ENCODE measurements at regions not wholly inside any gene's neighbourhood (a gene's known extent, or its start where the extent isn't known, plus 50 kb on each side); places are given as distances from the start of the nearest gene placed in this dataset.

GRCh38 chr11:10914050-10914449 lies 56.2 kb upstream of the ZBED5 start:
- no TSS peak for BruUV-seq (replicated peaks)
- Histone ChIP-seq H3K27ac (ENCODE audit: low read depth, low read length) (no peak overlapping the region), H2AFZ (ENCODE audit: low read depth, low read length, poor library complexity, severe bottlenecking) (no peak overlapping the region), H3K4me3 (replicated peaks in 1 of 2; ENCODE audit: low read depth in 1 of 2, low read length in 2 of 2) (no peak overlapping the region), H3K4me2 (ENCODE audit: low read length) (no peak overlapping the region), H3K4me1 (ENCODE audit: control insufficient read depth in 1 of 2, insufficient read depth in 2 of 2, low read length in 2 of 2) (peaks cover 0 to 7% of the 10 kb centered on the region in 2 experiments; a peak in 2 of 4 replicates), H3K79me2 (ENCODE audit: insufficient read depth, low read length) (no peaks in the 10 kb centered on the region), H3K27me3 (ENCODE audit: insufficient read depth, low read length) (no peaks in the 10 kb centered on the region), H3K36me3 (ENCODE audit: control insufficient read depth in 1 of 2, insufficient read depth in 2 of 2, low read length in 2 of 2) (no peaks in the 10 kb centered on the region; a peak in 1 of 4 replicates), H4K20me1 (ENCODE audit: insufficient read depth) (no peaks in the 10 kb centered on the region), H3K9me2 (ENCODE audit: insufficient read depth) (no peaks in the 10 kb centered on the region), H3K9ac (ENCODE audit: low read length) (no peak overlapping the region), H3K9me3 (ENCODE audit: control insufficient read depth in 1 of 2, insufficient read depth in 1 of 2, low read depth in 1 of 2, low read length in 2 of 2) (peaks cover 5 to 7% of the 10 kb centered on the region in 2 experiments; a peak in 2 of 4 replicates)
- TF ChIP-seq SIN3A (IDR thresholded peaks at IDR 0.05; ENCODE audit: low read depth), result no peak
- TF ChIP-seq POLR2AphosphoS5 (IDR thresholded peaks at IDR 0.05; ENCODE audit: low read depth, low read length), result no peak
- TF ChIP-seq EGR1 (IDR thresholded peaks at IDR 0.05; ENCODE audit: low read depth), result no peak
- no peak for TF ChIP-seq ZFX (IDR thresholded peaks at IDR 0.05)
- RAD21 ChIA-PET (ENCODE audit: low non-redundant PET in 1 of 2, low total read pairs in 2 of 2, uncharacterized antibody in 2 of 2, unreplicated experiment in 2 of 2), result no interaction called here
- ATAC-seq, result no peak
- intact Hi-C loops (cut with micrococcal nuclease), result no loop called here
- DNase-seq (ENCODE audit: low read depth, low spot score), result no peak
- CTCF ChIA-PET, result interaction anchor here (1.2 to 1.3 kb wide), 2 partner anchors 13 to 20 kb away, joined by 4 read pairs; no protein-coding TSS in a partner anchor
- POLR2A ChIA-PET, result no interaction called here

- Histone ChIP-seq H3K9ac (ENCODE audit: low read length) (no peak overlapping the region), H3K4me3 (replicated peaks in 1 of 2; ENCODE audit: low read depth in 1 of 2, low read length in 2 of 2) (no peak overlapping the region), H3K79me2 (ENCODE audit: insufficient read depth, low read length) (no peaks in the 10 kb centered on the region), H3K27ac (ENCODE audit: low read depth, low read length) (no peak overlapping the region), H4K20me1 (ENCODE audit: insufficient read depth) (no peaks in the 10 kb centered on the region), H3K4me2 (ENCODE audit: low read length) (no peak overlapping the region), H3K36me3 (ENCODE audit: control insufficient read depth in 1 of 2, insufficient read depth in 2 of 2, low read length in 2 of 2) (no peaks in the 10 kb centered on the region), H3K9me2 (ENCODE audit: insufficient read depth) (no peaks in the 10 kb centered on the region), H3K9me3 (ENCODE audit: control insufficient read depth in 1 of 2, insufficient read depth in 1 of 2, low read depth in 1 of 2, low read length in 2 of 2) (peaks cover 5 to 7% of the 10 kb centered on the region in 2 experiments; a peak in 2 of 4 replicates), H2AFZ (ENCODE audit: low read depth, low read length, poor library complexity, severe bottlenecking) (no peak overlapping the region), H3K27me3 (ENCODE audit: insufficient read depth, low read length) (no peaks in the 10 kb centered on the region), H3K4me1 (ENCODE audit: control insufficient read depth in 1 of 2, insufficient read depth in 2 of 2, low read length in 2 of 2) (peaks cover 0 to 16% of the 10 kb centered on the region in 2 experiments; a peak in 3 of 4 replicates)
- TF ChIP-seq EGR1 (IDR thresholded peaks at IDR 0.05; ENCODE audit: low read depth), result no peak
- ChIA-PET POLR2A (interaction anchor here (1.4 kb wide), 1 partner anchor 104 kb away, joined by 5 read pairs; the partner anchor contains the start of gene EIF4G2), CTCF (no interaction called here), RAD21 (ENCODE audit: low non-redundant PET in 1 of 2, low total read pairs in 2 of 2, uncharacterized antibody in 2 of 2, unreplicated experiment in 2 of 2) (interaction anchor here in 1 of 2 experiments (0.7 kb wide), 1 partner anchor 103 kb away, joined by 3 read pairs; no protein-coding TSS in a partner anchor)
- intact Hi-C loops (cut with micrococcal nuclease), result no loop called here
- BruUV-seq (replicated peaks), result no TSS peak
- ATAC-seq, result no peak
- no peak for DNase-seq (ENCODE audit: low read depth, low spot score)
Observed at GRCh38 chr11:10913075-10913474, 55.2 kb upstream of the ZBED5 start.

Measured in HCT116 (cell line).